Tibial nerve (tissue), 4 donors: ENCODE measurements at regions not wholly inside any gene's neighbourhood (a gene's known extent, or its start where the extent isn't known, plus 50 kb on each side); places are given as distances from the start of the nearest gene placed in this dataset.
"Not testable (repeated sequence)": the region's sequence is repeated elsewhere in the genome, so short reads cannot be mapped to it uniquely, and the experiment has no call there.

Experiments
- CTCF ChIP-seq, 5 experiments: fragments of 200-600 bp in 3 of 5; fragments of 450-650 bp in 2 of 5; sonication (generic) in 3 of 5; IDR thresholded peaks; one replicate each; pipeline ENCODE4 v1.5.1; 2016 to 2019; ENCODE audit warnings: antibody characterized with exemption in 5 of 5, mild to moderate bottlenecking in 3 of 5, moderate library complexity in 2 of 5
- EP300 ChIP-seq, 2 donors: sonication (generic); formaldehyde crosslinking; IDR thresholded peaks; one replicate each; pipeline ENCODE4 v1.6.1; 2017; ENCODE audit warnings: antibody characterized with exemption in 2 of 2, mild to moderate bottlenecking in 1 of 2
- POLR2A ChIP-seq, 2 donors: fragments of 450-650 bp; IDR thresholded peaks; one replicate each; pipeline ENCODE4 v1.6.1; 2017; ENCODE audit warnings: antibody characterized with exemption in 2 of 2, mild to moderate bottlenecking in 2 of 2, moderate library complexity in 2 of 2

- not testable (repeated sequence) for TF ChIP-seq CTCF, POLR2A, EP300 (IDR thresholded peaks at IDR 0.05)
Observed at GRCh38 chr2:111461831-111462230, 341.1 kb downstream of the BCL2L11 start.
